GM12878 (cell line): ENCODE measurements at regions not wholly inside any gene's neighbourhood (a gene's known extent, or its start where the extent isn't known, plus 50 kb on each side); places are given as distances from the start of the nearest gene placed in this dataset.

Source experiments
- ATAC-seq: fragments of 200-7000 bp; cut with Tn5 transposase; 3 replicates; pipeline ENCODE4 v1.9.1; 2020; ENCODE audit warnings: mild to moderate bottlenecking, moderate library complexity
- BruUV-seq: library from RNA; stranded (reverse); fragments of 400-500 nt; replicated peaks from 2 replicates; lab custom pipeline; 2021; lab: Mats Ljungman, UMichigan
- CTCF ChIA-PET: fragments of 300-600 bp; sonication (Branson Sonifier 250); formaldehyde crosslinking; extraction: SDS; loops from one replicate; lab custom pipeline; 2021; ENCODE audit warnings: inconsistent platforms; lab: Yijun Ruan, JAX
- POLR2A ChIA-PET: fragments of 350-600 bp; formaldehyde crosslinking; extraction: SDS; loops from one replicate; lab custom pipeline; 2021; ENCODE audit warnings: inconsistent platforms; lab: Charles Lee
- RAD21 ChIA-PET: fragments of 300-600 bp; sonication (Branson Sonifier 250); formaldehyde crosslinking; loops from one replicate; lab custom pipeline; 2023; ENCODE audit warnings: antibody characterized with exemption; ENCODE audit not compliant: unreplicated experiment; lab: Charles Lee
- SMC1A ChIA-PET: fragments of 300-600 bp; sonication (Branson Sonifier 250); formaldehyde crosslinking; loops from one replicate; lab custom pipeline; 2023; ENCODE audit not compliant: unreplicated experiment, uncharacterized antibody; lab: Charles Lee
- DNase-seq: peaks from one replicate; pipeline ENCODE4 v3.0.0-alpha.2; 2011; ENCODE audit warnings: low read depth, low spot score
- FAIRE-seq: peaks from 3 replicates; lab custom pipeline; 2011; peaks lifted over from hg19 to GRCh38; lab: Jason Lieb, UNC
- H2AFZ ChIP-seq: 2 replicates; pipeline ENCODE4 v1.6.0; 2011; ENCODE audit warnings: low read depth, low read length, control low read depth; ENCODE audit not compliant: control insufficient read depth
- H3K27ac ChIP-seq: 2 replicates; pipeline ENCODE4 v1.5.1; 2011; ENCODE audit warnings: control low read depth; ENCODE audit not compliant: control insufficient read depth, insufficient read depth
- H3K27me3 ChIP-seq, 2 experiments: replicated peaks in 1 of 2; 2 replicates each; pipeline versions ENCODE4 v1.6.0 to v1.6.1; 2011; ENCODE audit warnings: low read length in 1 of 2; ENCODE audit not compliant: control insufficient read depth in 2 of 2, insufficient read depth in 2 of 2
- H3K36me3 ChIP-seq, 2 experiments: 2 replicates each; pipeline ENCODE4 v1.5.1; 2011; ENCODE audit warnings: low read length in 1 of 2; ENCODE audit not compliant: control insufficient read depth in 2 of 2, insufficient read depth in 2 of 2
- H3K4me1 ChIP-seq: 2 replicates; pipeline ENCODE4 v1.6.1; 2011; ENCODE audit warnings: mild to moderate bottlenecking, low read length, moderate library complexity, mixed read lengths; ENCODE audit not compliant: control insufficient read depth, insufficient read depth
- H3K4me2 ChIP-seq: 2 replicates; pipeline ENCODE4 v1.6.0; 2011; ENCODE audit warnings: control low read depth; ENCODE audit not compliant: control insufficient read depth, insufficient read depth
- H3K4me3 ChIP-seq: fragments of 200-600 bp; sonication (generic); 2 replicates; pipeline ENCODE4 v1.5.1; 2016
- H3K79me2 ChIP-seq: 2 replicates; pipeline ENCODE4 v1.6.0; 2011; ENCODE audit warnings: low read length; ENCODE audit not compliant: control insufficient read depth, insufficient read depth
- H3K9ac ChIP-seq: 2 replicates; pipeline ENCODE4 v1.8.0; 2011; ENCODE audit warnings: low read length, control low read depth, mixed read lengths; ENCODE audit not compliant: control insufficient read depth, insufficient read depth
- H3K9me3 ChIP-seq: replicated peaks from 3 replicates; pipeline ENCODE4 v1.5.1; 2011; ENCODE audit warnings: mild to moderate bottlenecking, low read length; ENCODE audit not compliant: control insufficient read depth, insufficient read depth
- H4K20me1 ChIP-seq: 2 replicates; pipeline ENCODE4 v1.6.0; 2011; ENCODE audit not compliant: control insufficient read depth, insufficient read depth
- CHD2 ChIP-seq: IDR thresholded peaks from 2 replicates; pipeline ENCODE4 v1.6.1; 2011; ENCODE audit warnings: low read depth, low read length, improper control_type of control experiment, borderline replicate concordance
- IKZF1 ChIP-seq: fragments of 450-650 bp; conservative IDR thresholded peaks from 2 replicates; pipeline ENCODE4 v1.6.1; 2017; ENCODE audit warnings: antibody characterized with exemption, mild to moderate bottlenecking
- MEF2B ChIP-seq: fragments of 450-650 bp; IDR thresholded peaks from 2 replicates; pipeline ENCODE4 v1.6.1; 2018; ENCODE audit warnings: mild to moderate bottlenecking, moderate library complexity; ENCODE audit not compliant: partially characterized antibody, poor library complexity, severe bottlenecking
- RELB ChIP-seq: fragments of 450-650 bp; IDR thresholded peaks from 2 replicates; pipeline ENCODE4 v1.6.1; 2017; ENCODE audit warnings: low read depth, mild to moderate bottlenecking, moderate library complexity
- ZZZ3 ChIP-seq: IDR thresholded peaks from 2 replicates; pipeline ENCODE4 v1.6.1; 2011; ENCODE audit warnings: low read depth; ENCODE audit not compliant: control insufficient read depth, insufficient read length
- WGBS: methylation state at CpG from one replicate; pipeline ENCODE4 v1.1.6; 2016; ENCODE audit warnings: low lambda C conversion rate; ENCODE audit not compliant: insufficient replicate concordance, insufficient coverage; ENCODE audit errors: missing lambda C conversion rate; 5-methylcytosine and 5-hydroxymethylcytosine counted together
- in situ Hi-C: fragments of 300-500 bp; cut with MboI; formaldehyde crosslinking; loops from 9 replicates; pipeline ENCODE4 v1.14.3; 2018; ENCODE audit warnings: mixed read lengths
- intact Hi-C: fragments of 100-400 bp; cut with micrococcal nuclease; formaldehyde crosslinking; loops from one replicate; pipeline ENCODE4 v1.14.2; 2022; ENCODE audit not compliant: unreplicated experiment

DNA sequence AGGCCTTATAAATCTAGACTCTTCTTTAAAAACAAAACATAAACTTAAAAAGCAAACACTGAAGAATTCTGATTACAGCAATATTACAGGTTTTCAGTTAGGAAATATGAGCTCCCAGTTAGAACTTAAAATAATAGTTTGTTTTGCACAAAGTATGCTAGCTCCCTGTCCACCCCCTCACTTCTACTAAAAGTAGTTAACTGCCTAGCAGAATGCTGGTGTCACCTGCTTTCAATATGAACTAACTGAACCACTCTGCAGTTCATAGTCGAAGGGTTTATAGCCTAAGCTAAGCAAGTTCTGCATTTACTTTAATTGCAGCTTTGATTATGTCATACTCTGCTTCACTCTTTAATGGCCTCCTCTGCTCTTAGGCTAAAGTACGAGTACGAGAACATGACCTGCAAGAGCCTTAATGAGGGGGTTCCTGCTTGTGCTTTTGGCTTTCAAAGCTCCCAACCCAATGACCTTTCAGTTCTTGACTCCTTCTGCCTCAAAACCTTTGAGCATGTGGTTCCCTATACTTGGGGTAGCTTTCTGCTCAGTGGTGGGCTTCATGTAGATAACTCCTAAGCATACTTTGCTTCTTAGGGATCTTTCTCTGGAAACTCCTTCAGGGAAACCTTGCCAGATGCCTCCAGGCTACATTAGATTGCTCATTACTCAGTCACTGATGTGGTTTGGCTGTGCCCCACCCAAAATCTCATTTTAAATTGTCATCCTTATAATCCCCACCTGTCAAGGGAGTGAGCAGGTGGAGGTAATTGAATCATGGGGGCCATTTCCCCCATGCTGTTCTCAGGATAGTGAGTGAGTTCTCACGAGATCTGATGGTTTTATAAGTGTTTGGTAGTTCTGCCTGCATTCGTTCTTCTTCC is 278.9 kb upstream of the ARGLU1 start:
- Histone ChIP-seq H3K79me2 (no peaks in the 10 kb centered on the region), H4K20me1 (no peaks in the 10 kb centered on the region), H3K9ac (no peak overlapping the region), H3K27ac (no peak overlapping the region), H3K9me3 (no peaks in the 10 kb centered on the region), H3K4me1 (no peaks in the 10 kb centered on the region), H3K27me3 (no peaks in the 10 kb centered on the region), H3K4me3 (no peak overlapping the region), H3K4me2 (no peak overlapping the region), H2AFZ (no peak overlapping the region), H3K36me3 (no peaks in the 10 kb centered on the region)
- no TSS peak for BruUV-seq
- ChIA-PET CTCF (no interaction called here), SMC1A (no interaction called here), POLR2A (no interaction called here), RAD21 (no interaction called here)
- in situ Hi-C loops (no loop called here), intact Hi-C loops (no loop called here)
- TF ChIP-seq IKZF1: no peak
- TF ChIP-seq ZZZ3: no peak
- TF ChIP-seq RELB: no peak
- TF ChIP-seq MEF2B: no peak
- no peak for TF ChIP-seq CHD2
- DNase-seq (no peak), ATAC-seq (no peak), FAIRE-seq (no peak)
- WGBS: 12% methylated on average over 5 of the region's 5 CpGs
